CD4-positive, alpha-beta T cell (primary cell): ENCODE measurements at regions not wholly inside any gene's neighbourhood (a gene's known extent, or its start where the extent isn't known, plus 50 kb on each side); places are given as distances from the start of the nearest gene placed in this dataset.

Source experiments
- ATAC-seq: fragments of 200-7000 bp; cut with Tn5 transposase; one replicate; pipeline ENCODE4 v1.10.0; 2022; ENCODE audit warnings: mild to moderate bottlenecking; ENCODE audit not compliant: poor library complexity
- CTCF ChIA-PET: fragments of 350-600 bp; sonication (Branson Sonifier 250); formaldehyde crosslinking; loops from one replicate; lab custom pipeline; 2021; ENCODE audit warnings: antibody characterized with exemption, inconsistent platforms; lab: Charles Lee
- POLR2A ChIA-PET: fragments of 350-600 bp; sonication (Branson Sonifier 250); formaldehyde crosslinking; loops from one replicate; lab custom pipeline; 2021; ENCODE audit warnings: antibody characterized with exemption, inconsistent platforms; lab: Charles Lee
- DNase-seq, 14 experiments: peaks; one replicate each; pipeline ENCODE4 v3.0.0-alpha.2; 2013 to 2020; ENCODE audit warnings: mixed read lengths in 2 of 14
- H3K27ac ChIP-seq, 2 donors: one replicate each; pipeline versions ENCODE4 v1.5.1 to v1.7.0; 2013; ENCODE audit warnings: low read length in 2 of 2, low read depth in 1 of 2, mild to moderate bottlenecking in 1 of 2
- H3K27me3 ChIP-seq, 2 experiments: 1 replicate in 1 of 2; 2 replicates in 1 of 2; pipeline versions ENCODE4 v1.6.1 to v1.7.0; 2013; ENCODE audit warnings: low read length in 2 of 2, control low read depth in 1 of 2, mild to moderate bottlenecking in 1 of 2, moderate library complexity in 1 of 2; ENCODE audit not compliant: insufficient read depth in 2 of 2, control insufficient read depth in 1 of 2
- H3K36me3 ChIP-seq: one replicate; pipeline ENCODE4 v1.6.1; 2013; ENCODE audit warnings: low read length, control low read depth; ENCODE audit not compliant: insufficient read depth
- H3K4me1 ChIP-seq: one replicate; pipeline ENCODE4 v1.6.1; 2013; ENCODE audit warnings: low read length, control low read depth; ENCODE audit not compliant: insufficient read depth
- H3K4me3 ChIP-seq: one replicate; pipeline ENCODE4 v1.5.1; 2013; ENCODE audit warnings: mild to moderate bottlenecking, low read length, moderate library complexity
- H3K9me3 ChIP-seq, 2 experiments: 1 replicate in 1 of 2; 2 replicates in 1 of 2; pipeline versions ENCODE4 v1.6.1 to v1.7.0; 2013; ENCODE audit warnings: low read length in 2 of 2, mild to moderate bottlenecking in 2 of 2, control low read depth in 1 of 2, moderate library complexity in 1 of 2; ENCODE audit not compliant: control insufficient read depth in 1 of 2, insufficient read depth in 1 of 2
- H3K27ac Mint-ChIP-seq: one replicate; pipeline ENCODE4 v1.8.0; 2020; ENCODE audit warnings: mixed read lengths
- H3K27me3 Mint-ChIP-seq: one replicate; pipeline ENCODE4 v1.8.0; 2021; ENCODE audit warnings: mixed read lengths
- H3K36me3 Mint-ChIP-seq: one replicate; pipeline ENCODE4 v1.8.0; 2021; ENCODE audit warnings: low read depth, mixed read lengths
- H3K4me1 Mint-ChIP-seq: one replicate; pipeline ENCODE4 v1.8.0; 2021; ENCODE audit warnings: low read depth, mixed read lengths
- H3K4me3 Mint-ChIP-seq: one replicate; pipeline ENCODE4 v1.8.0; 2020; ENCODE audit warnings: mild to moderate bottlenecking, mixed read lengths
- H3K9me3 Mint-ChIP-seq: one replicate; pipeline ENCODE4 v1.8.0; 2020; ENCODE audit warnings: mixed read lengths
- intact Hi-C, 2 experiments: fragments of 100-400 bp; cut with DNase I in 1 of 2; cut with micrococcal nuclease in 1 of 2; formaldehyde crosslinking; loops; one replicate each; pipeline versions ENCODE4 v1.15.1 to v1.9.0; 2023 to 2025; cut with DNase I, micrococcal nuclease
- TF ChIP-seq, protein P1 (sequence below): fragments of 200-600 bp; IDR thresholded peaks from one replicate; pipeline ENCODE4 v1.8.0; 2022; ENCODE audit warnings: antibody characterized with exemption, mild to moderate bottlenecking

DNA sequence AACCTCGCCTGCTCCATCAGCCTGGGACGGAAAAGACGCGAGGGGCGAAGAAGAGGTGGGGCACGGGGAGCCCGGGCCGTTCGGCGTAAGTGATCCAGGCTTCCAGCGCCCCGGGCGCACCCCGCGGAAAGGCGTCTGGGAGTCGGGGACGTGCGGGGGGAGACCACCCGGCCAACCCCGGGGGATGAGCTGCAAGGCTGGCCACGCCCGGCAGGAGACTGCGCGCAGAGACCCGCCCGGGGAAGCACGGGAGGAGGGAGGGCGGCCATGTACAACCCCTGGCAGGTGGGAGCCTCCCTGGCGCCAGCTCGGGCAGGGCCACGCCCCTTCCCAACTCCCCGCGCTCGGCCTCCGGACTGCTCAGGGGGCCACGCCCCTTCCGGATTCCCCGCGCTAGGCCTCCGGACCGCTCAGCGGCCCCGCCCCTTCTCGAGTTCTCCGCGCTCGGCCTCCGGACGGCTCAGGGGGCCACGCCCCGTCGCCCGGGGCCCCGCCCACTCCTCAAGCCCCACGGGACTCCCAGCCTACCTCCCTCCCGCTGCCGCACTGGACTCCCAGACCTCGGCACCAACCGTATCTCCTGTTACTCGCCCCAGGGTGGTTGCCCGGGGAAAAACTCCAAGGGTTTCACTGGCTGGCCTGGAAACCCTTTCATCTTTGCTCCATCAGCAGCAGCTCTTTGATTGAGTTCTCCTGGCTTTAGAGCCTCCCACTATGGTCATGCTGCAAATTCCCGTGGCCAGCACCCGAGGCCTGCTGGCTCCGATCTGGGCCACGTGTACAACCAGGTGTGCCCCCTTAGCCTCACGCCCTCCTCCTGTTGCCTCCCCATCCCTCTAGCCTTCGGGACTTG is 284.4 kb downstream of the ZEB1 start:
- TF ChIP-seq, protein P1, sequence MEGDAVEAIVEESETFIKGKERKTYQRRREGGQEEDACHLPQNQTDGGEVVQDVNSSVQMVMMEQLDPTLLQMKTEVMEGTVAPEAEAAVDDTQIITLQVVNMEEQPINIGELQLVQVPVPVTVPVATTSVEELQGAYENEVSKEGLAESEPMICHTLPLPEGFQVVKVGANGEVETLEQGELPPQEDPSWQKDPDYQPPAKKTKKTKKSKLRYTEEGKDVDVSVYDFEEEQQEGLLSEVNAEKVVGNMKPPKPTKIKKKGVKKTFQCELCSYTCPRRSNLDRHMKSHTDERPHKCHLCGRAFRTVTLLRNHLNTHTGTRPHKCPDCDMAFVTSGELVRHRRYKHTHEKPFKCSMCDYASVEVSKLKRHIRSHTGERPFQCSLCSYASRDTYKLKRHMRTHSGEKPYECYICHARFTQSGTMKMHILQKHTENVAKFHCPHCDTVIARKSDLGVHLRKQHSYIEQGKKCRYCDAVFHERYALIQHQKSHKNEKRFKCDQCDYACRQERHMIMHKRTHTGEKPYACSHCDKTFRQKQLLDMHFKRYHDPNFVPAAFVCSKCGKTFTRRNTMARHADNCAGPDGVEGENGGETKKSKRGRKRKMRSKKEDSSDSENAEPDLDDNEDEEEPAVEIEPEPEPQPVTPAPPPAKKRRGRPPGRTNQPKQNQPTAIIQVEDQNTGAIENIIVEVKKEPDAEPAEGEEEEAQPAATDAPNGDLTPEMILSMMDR: no peak
- peak in 13 of 14 experiments; percentile 17 to 86 (median 56) for DNase-seq
- H3K36me3 Mint-ChIP-seq: no peaks in the 10 kb centered on the region
- no peak overlapping the region for H3K27ac Mint-ChIP-seq
- Histone ChIP-seq H3K27ac (no peak overlapping the region), H3K4me1 (peaks cover 22% of the 10 kb centered on the region), H3K4me3 (peak overlapping the region; percentile 58), H3K36me3 (no peaks in the 10 kb centered on the region), H3K9me3 (peaks cover 0 to 11% of the 10 kb centered on the region in 2 experiments), H3K27me3 (no peaks in the 10 kb centered on the region)
- POLR2A ChIA-PET: interaction anchor here (0.6 kb wide), 1 partner anchor 50 kb away, joined by 3 read pairs; no protein-coding TSS in a partner anchor
- ATAC-seq: peak; percentile 78
- peak overlapping the region; percentile 90 for H3K4me3 Mint-ChIP-seq
- no peaks in the 10 kb centered on the region for H3K27me3 Mint-ChIP-seq
- peaks cover 10% of the 10 kb centered on the region for H3K4me1 Mint-ChIP-seq
- intact Hi-C loops: no loop called here
- H3K9me3 Mint-ChIP-seq: no peaks in the 10 kb centered on the region
- CTCF ChIA-PET: no interaction called here

DNA sequence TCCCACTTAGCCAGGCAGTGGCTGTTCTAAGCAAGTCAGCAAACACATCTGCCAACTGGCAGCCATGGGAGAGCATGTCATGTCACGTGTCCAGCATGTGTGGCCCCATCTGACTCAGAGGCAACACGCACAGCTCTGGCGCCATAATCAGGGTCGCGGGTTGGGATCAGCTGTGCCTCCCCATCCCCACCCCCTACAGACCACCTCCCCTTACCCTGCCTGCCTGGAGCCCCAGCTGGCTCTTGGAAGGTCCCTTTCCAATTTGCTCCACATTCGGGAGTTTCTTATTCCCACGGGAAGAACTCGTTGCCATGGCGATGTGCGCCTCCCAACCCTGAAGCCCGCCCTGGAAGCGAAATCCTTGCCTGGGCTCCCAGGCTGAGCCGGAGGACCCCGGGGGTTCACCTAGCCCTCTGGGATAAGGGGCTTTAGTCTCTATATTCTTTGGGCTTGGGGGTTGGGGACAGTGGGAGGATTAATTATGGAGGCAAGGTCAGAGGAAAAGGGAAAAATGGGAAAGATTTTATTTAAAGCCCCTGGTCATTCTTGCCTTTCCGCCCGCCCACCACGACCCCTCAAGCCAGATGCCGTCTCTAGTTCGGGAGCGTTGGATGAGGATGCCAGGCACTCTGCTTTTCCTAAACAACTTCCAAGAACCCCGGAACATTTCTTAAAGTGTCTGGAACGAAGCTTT is 283.7 kb downstream of the ZEB1 start:
- H3K27me3 Mint-ChIP-seq: no peaks in the 10 kb centered on the region
- TF ChIP-seq, protein P1: no peak
- peak in 3 of 14 experiments; percentile 5 to 45 (median 29) for DNase-seq
- intact Hi-C loops: no loop called here
- H3K27ac Mint-ChIP-seq: no peak overlapping the region
- peaks cover 0 to 11% of the 10 kb centered on the region in 2 experiments for H3K9me3 ChIP-seq
- H3K27me3 ChIP-seq: no peaks in the 10 kb centered on the region
- no peaks in the 10 kb centered on the region for H3K36me3 Mint-ChIP-seq
- H3K27ac ChIP-seq: no peak overlapping the region
- peak overlapping the region; percentile 58 for H3K4me3 ChIP-seq
- ATAC-seq: no peak
- no peaks in the 10 kb centered on the region for H3K9me3 Mint-ChIP-seq
- ChIA-PET CTCF (interaction anchor here (0.7 kb wide), 1 partner anchor 300 kb away, joined by 3 read pairs; no protein-coding TSS in a partner anchor), POLR2A (no interaction called here)
- H3K36me3 ChIP-seq: no peaks in the 10 kb centered on the region
- H3K4me1 Mint-ChIP-seq: peaks cover 10% of the 10 kb centered on the region
- H3K4me3 Mint-ChIP-seq: peak overlapping the region; percentile 74
- H3K4me1 ChIP-seq: peaks cover 22% of the 10 kb centered on the region

DNA sequence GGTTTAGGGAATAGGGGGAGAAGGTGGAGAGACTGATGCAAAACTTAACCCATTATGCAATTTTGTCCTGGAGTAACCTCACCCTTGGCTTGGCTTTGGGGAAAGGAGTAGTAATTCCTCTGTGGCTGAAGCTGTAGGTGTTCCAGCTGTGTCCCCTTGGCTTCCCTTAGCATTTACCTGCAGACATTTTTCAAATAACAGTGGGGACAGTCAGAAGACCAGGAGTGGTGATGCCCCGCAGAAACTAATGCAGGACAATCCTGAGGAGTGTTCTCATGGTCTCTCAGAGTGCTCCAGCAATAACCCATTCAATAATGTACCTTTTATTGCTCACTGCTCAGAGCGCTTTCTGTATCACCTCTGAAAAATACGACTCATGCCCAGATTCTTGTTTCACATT is 282.1 kb downstream of the ZEB1 start:
- Histone ChIP-seq H3K4me1 (peaks cover 22% of the 10 kb centered on the region), H3K27ac (no peak overlapping the region), H3K27me3 (no peaks in the 10 kb centered on the region), H3K36me3 (no peaks in the 10 kb centered on the region), H3K9me3 (peaks cover 0 to 11% of the 10 kb centered on the region in 2 experiments), H3K4me3 (no peak overlapping the region)
- DNase-seq (no peak), ATAC-seq (no peak)
- H3K9me3 Mint-ChIP-seq: no peaks in the 10 kb centered on the region
- H3K27me3 Mint-ChIP-seq: no peaks in the 10 kb centered on the region
- TF ChIP-seq, protein P1: no peak
- CTCF ChIA-PET: no interaction called here
- no peaks in the 10 kb centered on the region for H3K36me3 Mint-ChIP-seq
- POLR2A ChIA-PET: no interaction called here
- intact Hi-C loops: no loop called here
- peaks cover 10% of the 10 kb centered on the region for H3K4me1 Mint-ChIP-seq
- peak overlapping the region; percentile 8 for H3K4me3 Mint-ChIP-seq
- no peak overlapping the region for H3K27ac Mint-ChIP-seq
